HG03378 (cell line): ENCODE measurements at regions not wholly inside any gene's neighbourhood (a gene's known extent, or its start where the extent isn't known, plus 50 kb on each side); places are given as distances from the start of the nearest gene placed in this dataset.
"Not testable (repeated sequence)": the region's sequence is repeated elsewhere in the genome, so short reads cannot be mapped to it uniquely, and the experiment has no call there.

ENCODE experiments used
- ATAC-seq: cut with Tn5 transposase; IDR thresholded peaks from one replicate; pipeline ENCODE4 v1.9.1; 2021; ENCODE audit warnings: mild to moderate bottlenecking, moderate library complexity; ENCODE audit not compliant: unreplicated experiment

- no peak for ATAC-seq
Measured at GRCh38 chr7:20839196-20839735, 52.6 kb upstream of the SP8 start.

DNA sequence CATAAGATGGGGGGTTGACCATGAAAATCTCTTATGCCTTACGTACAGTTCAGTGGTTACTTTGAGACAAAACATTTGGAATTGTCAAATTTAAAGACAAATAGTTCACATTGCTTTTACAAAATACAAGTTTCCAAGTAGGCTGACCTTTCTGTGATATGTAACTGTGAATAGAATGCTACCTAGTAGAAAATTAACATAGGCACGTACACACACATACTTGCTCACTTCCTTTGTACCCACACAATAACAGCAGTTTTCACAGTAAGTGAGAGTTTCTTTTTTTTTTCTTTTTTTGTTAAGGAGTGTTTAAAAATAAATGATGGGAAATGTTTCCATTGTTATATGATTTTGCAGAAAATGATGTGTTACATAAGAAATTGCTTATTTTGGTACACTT lies 53.3 kb upstream of the SP8 start:
- ATAC-seq = peak; percentile 48

- no peak for ATAC-seq
Measured at GRCh38 chr7:20846791-20847190, 60.1 kb upstream of the SP8 start.

- no peak for ATAC-seq
Measured at GRCh38 chr7:20858951-20859350, 72.3 kb upstream of the SP8 start.

DNA sequence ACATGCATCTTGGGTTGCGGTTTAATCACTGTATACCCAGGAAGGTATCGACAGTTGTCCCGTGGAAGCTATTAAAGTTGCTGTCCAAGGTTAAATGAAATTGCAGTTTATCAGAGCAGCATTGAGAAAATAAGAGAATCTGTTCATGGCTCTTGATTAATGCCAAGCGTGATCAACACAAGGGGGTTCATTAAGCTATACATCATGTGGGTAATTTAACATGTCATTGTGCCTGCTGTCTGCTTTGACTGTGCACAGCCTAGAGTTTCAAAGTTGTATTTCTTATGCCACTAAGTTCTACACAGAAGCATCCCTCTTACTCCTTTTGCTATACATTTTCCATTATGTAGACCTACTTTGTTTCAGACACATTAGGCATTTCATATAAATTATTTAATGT lies 74.8 kb upstream of the SP8 start:
- ATAC-seq = no peak

- ATAC-seq = no peak
Measured at GRCh38 chr7:20862554-20862953, 75.9 kb upstream of the SP8 start.

GRCh38 chr7:20864221-20864620 lies 77.5 kb upstream of the SP8 start:
- no peak for ATAC-seq

DNA sequence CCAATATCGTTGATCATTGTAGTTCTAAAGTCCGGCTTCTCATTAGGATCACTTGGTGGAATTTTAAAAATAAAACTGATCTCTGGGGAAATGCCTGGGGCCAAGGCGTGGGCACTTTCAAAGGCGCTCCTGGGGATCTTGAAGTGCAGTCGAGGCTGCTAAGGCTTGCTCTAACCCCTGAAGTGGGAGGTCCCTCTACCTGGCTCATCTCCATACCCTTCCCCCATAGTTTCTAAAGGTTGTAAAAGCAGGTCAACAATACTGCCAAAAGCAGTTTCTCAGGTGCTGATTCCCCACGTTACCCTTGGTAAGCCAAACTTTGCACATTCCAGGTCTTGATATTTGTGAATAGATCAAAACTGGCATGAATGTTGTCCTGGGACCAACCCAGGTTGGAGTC lies 79.0 kb upstream of the SP8 start:
- no peak for ATAC-seq

DNA sequence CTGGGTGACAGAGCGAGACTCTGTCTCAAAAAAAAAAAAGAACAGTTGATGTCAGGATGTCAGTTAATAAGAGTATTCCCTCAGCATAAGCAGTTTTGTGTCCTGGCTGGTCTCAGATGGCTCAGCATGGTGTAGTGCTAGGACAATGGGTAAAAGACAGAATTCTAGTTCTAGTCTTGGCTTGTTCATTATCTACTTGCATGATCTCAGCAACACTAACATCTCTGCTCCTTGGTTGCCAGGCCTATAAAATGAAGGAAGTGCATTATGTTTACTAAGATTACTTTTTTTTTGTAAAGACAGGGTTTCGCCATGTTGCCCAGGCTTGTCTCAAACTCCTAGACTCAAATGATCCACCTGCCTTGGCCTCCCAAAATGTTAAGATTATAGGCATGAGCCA lies 84.3 kb upstream of the SP8 start:
- no peak for ATAC-seq

- ATAC-seq = no peak
Measured at GRCh38 chr7:20892776-20893175, 106.1 kb upstream of the SP8 start.

GRCh38 chr7:20894806-20895205 lies 108.1 kb upstream of the SP8 start:
- ATAC-seq = no peak

GRCh38 chr7:20895563-20895962 lies 108.9 kb upstream of the SP8 start:
- no peak for ATAC-seq

- no peak for ATAC-seq
Measured at GRCh38 chr7:20896996-20897395, 110.3 kb upstream of the SP8 start.

DNA sequence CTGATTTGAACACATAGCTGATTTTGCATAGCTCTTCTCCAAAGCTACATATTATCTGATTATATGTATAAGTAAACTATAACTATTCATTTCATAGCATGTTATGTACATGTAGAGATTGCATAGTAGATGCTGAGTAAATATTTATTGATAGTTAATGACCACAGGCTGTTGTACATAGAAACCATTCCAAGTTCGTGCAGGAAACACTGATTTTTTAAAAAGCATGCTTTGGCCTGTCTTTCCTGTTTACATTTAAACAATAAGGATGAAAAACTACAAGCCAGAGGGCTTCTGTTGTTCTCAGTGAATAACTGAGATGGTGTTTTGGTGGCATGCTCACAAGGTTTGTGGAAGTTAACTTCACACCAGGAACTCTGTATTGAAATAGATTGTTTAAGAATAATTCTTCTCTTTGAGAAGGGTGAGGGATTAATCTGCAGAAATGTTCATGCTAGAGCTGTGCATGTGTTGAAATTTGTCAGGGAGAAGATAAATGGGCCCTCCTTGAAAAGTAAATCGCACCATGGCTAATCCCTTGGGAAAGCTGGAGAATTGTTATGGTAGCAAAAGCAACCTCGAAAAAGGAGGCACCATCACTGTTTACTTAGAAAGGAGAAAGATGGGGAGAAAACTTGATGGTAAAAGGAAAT lies 120.2 kb upstream of the SP8 start:
- no peak for ATAC-seq

GRCh38 chr7:20911081-20911480 lies 124.4 kb upstream of the SP8 start:
- no peak for ATAC-seq

GRCh38 chr7:20913853-20914252 lies 127.2 kb upstream of the SP8 start:
- ATAC-seq = no peak

GRCh38 chr7:20916311-20916710 lies 129.6 kb upstream of the SP8 start:
- no peak for ATAC-seq

DNA sequence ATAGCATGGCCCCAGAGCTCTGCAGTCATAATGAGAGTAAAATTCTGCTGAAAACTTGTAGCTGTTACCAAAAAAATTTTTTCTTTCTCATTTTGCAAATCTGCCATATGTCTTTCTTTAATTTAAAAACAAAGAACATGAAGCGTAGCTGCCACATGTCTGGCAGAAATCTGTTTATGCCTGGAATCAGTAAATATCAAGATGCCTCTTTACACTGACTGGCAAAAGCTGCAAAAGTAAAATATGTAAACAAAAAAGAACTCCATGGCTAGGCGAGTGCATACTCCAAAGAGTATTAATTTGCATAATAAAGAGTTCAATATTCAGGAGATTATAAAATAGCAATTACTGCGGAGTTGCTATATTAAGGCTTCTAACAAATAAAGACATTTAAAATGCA lies 130.9 kb upstream of the SP8 start:
- ATAC-seq = no peak

DNA sequence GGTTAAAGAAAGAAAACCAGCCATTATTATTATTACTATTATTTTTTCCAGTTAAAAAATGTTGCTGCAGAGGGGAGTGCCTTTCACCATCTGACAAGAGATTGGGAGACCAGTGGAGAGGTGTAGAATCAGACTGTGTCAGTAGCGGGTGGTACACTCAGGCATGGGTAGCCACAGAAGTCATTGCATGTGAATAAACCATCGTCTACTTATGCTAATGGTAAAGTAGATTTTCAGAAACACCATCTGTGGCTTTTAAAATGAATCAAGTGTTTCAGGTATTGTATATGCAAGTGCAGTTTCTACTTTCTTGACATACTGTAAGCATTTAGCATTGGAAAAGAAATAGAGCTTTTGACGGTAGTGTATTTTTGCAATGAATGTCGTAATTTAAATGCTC lies 131.5 kb upstream of the SP8 start:
- ATAC-seq = no peak

GRCh38 chr7:20927178-20927577 lies 140.5 kb upstream of the SP8 start:
- not testable (repeated sequence) for ATAC-seq

- no peak for ATAC-seq
Measured at GRCh38 chr7:20927976-20928375, 141.3 kb upstream of the SP8 start.

GRCh38 chr7:20929199-20929598 lies 142.5 kb upstream of the SP8 start:
- ATAC-seq = no peak

DNA sequence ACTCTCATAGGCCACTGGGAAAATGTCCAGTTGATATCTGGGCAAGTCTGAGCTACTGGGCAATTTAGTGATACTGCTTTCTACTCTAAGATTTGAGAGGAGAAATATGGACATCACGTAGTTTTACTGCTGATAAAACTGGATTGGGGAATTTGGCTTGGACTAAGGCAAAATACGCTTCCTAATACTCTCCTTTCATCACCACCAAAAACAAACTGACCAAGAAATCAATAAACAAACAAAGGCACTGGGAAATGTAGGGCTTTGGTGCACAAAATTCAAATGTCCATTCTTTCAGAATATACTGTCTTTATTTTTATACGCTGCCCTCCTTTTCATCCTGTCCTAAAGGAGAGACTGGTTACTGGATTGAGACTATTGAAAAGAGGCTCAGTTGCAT lies 145.1 kb upstream of the SP8 start:
- ATAC-seq = no peak
